ENCODE measurements at regions not wholly inside any gene's neighbourhood (a gene's known extent, or its start where the extent isn't known, plus 50 kb on each side); places are given as distances from the start of the nearest gene placed in this dataset.
"Not testable (repeated sequence)": the region's sequence is repeated elsewhere in the genome, so short reads cannot be mapped to it uniquely, and the experiment has no call there.

GRCh38 chr15:79769933-79770759 lies 126.7 kb downstream of the MTHFS start:
- Histone ChIP-seq H3K27ac (no peak overlapping the region), H3K4me3 (no peak overlapping the region)
- no peak for TF ChIP-seq CTCF (IDR thresholded peaks at IDR 0.05)
- DNase-seq (ENCODE audit: low spot score) = no peak

- no peak for DNase-seq (ENCODE audit: low spot score)
- H3K4me3 ChIP-seq = no peak overlapping the region
- no peak for TF ChIP-seq CTCF (IDR thresholded peaks at IDR 0.05)
These were observed 123.7 kb downstream of the MTHFS start for GRCh38 chr15:79773128-79773527.

GRCh38 chr15:79775821-79776220 lies 121.0 kb downstream of the MTHFS start:
- no peak for TF ChIP-seq CTCF (IDR thresholded peaks at IDR 0.05)
- Histone ChIP-seq H3K4me3 (no peak overlapping the region), H3K27ac (no peak overlapping the region)
- DNase-seq (ENCODE audit: low spot score) = no peak

More at GRCh38 chr15:79773128-79773527, 123.7 kb downstream of the MTHFS start:
- no peak overlapping the region for H3K27ac ChIP-seq

- no peak overlapping the region for H3K4me3 ChIP-seq
- no peak for DNase-seq (ENCODE audit: low spot score)
- H3K27ac ChIP-seq = no peak overlapping the region
- TF ChIP-seq CTCF (IDR thresholded peaks at IDR 0.05) = no peak
These were observed 118.9 kb downstream of the MTHFS start for GRCh38 chr15:79777916-79778315.

- Histone ChIP-seq H3K27ac (no peak overlapping the region), H3K4me3 (no peak overlapping the region)
- no peak for TF ChIP-seq CTCF (IDR thresholded peaks at IDR 0.05)
- no peak for DNase-seq (ENCODE audit: low spot score)
These were observed 118.3 kb downstream of the MTHFS start for GRCh38 chr15:79778378-79778990.

GRCh38 chr15:79779746-79780145 lies 117.1 kb downstream of the MTHFS start:
- DNase-seq (ENCODE audit: low spot score) = no peak
- no peak overlapping the region for H3K27ac ChIP-seq
- no peak for TF ChIP-seq CTCF (IDR thresholded peaks at IDR 0.05)

GRCh38 chr15:79782307-79782706 lies 114.5 kb downstream of the MTHFS start:
- DNase-seq (ENCODE audit: low spot score); H3K4me3 ChIP-seq: not testable (repeated sequence)

More at GRCh38 chr15:79779746-79780145, 117.1 kb downstream of the MTHFS start:
- no peak overlapping the region for H3K4me3 ChIP-seq

More at GRCh38 chr15:79782307-79782706, 114.5 kb downstream of the MTHFS start:
- not testable (repeated sequence) for H3K27ac ChIP-seq
